Lower lobe of right lung (tissue), 2 donors: ENCODE measurements at regions not wholly inside any gene's neighbourhood (a gene's known extent, or its start where the extent isn't known, plus 50 kb on each side); places are given as distances from the start of the nearest gene placed in this dataset.

Experiments
- ATAC-seq, 2 donors: fragments of 200-7000 bp; cut with Tn5 transposase; one replicate each; pipeline ENCODE4 v1.9.1; 2020 to 2022; ENCODE audit warnings: mild to moderate bottlenecking in 2 of 2, moderate library complexity in 2 of 2
- DNase-seq: peaks from one replicate; pipeline ENCODE4 v3.0.0-alpha.2; 2020
- H3K27ac ChIP-seq: fragments of 200-600 bp; one replicate; pipeline ENCODE4 v1.8.0; 2022
- H3K27me3 ChIP-seq: fragments of 200-600 bp; one replicate; pipeline ENCODE4 v1.8.0; 2022; ENCODE audit warnings: low read depth
- H3K36me3 ChIP-seq: fragments of 200-600 bp; one replicate; pipeline ENCODE4 v1.8.0; 2022; ENCODE audit warnings: mild to moderate bottlenecking
- H3K4me1 ChIP-seq: fragments of 200-600 bp; one replicate; pipeline ENCODE4 v1.8.0; 2022
- H3K4me3 ChIP-seq: fragments of 200-600 bp; one replicate; pipeline ENCODE4 v1.8.0; 2022; ENCODE audit warnings: mild to moderate bottlenecking
- H3K9me3 ChIP-seq: fragments of 200-600 bp; one replicate; pipeline ENCODE4 v1.8.0; 2022
- CTCF ChIP-seq: fragments of 200-600 bp; IDR thresholded peaks from one replicate; pipeline ENCODE4 v1.8.0; 2022; ENCODE audit warnings: antibody characterized with exemption, mild to moderate bottlenecking
- intact Hi-C: fragments of 100-400 bp; cut with DNase I; formaldehyde crosslinking; loops from one replicate; pipeline ENCODE4 v1.11.0; 2022
- donor health status: DM: no; HTN: yes; CAD: no; lungs with severe emphysema.

GRCh38 chr7:94237417-94237816, 157.3 kb upstream of the COL1A2 start:
- no peak overlapping the region for H3K4me3 ChIP-seq
- intact Hi-C loops = no loop called here
- H3K36me3 ChIP-seq = no peaks in the 10 kb centered on the region
- H3K9me3 ChIP-seq = no peaks in the 10 kb centered on the region
- H3K27ac ChIP-seq = no peak overlapping the region
- no peak for DNase-seq
- no peak for ATAC-seq
- peaks cover 9% of the 10 kb centered on the region for H3K4me1 ChIP-seq
- H3K27me3 ChIP-seq = no peaks in the 10 kb centered on the region
- no peak for TF ChIP-seq CTCF

- H3K27ac ChIP-seq = peak overlapping the region; percentile 2
- H3K4me3 ChIP-seq = no peak overlapping the region
- H3K9me3 ChIP-seq = no peaks in the 10 kb centered on the region
- intact Hi-C loops = no loop called here
- peaks cover 9% of the 10 kb centered on the region for H3K4me1 ChIP-seq
- no peaks in the 10 kb centered on the region for H3K36me3 ChIP-seq
- H3K27me3 ChIP-seq = no peaks in the 10 kb centered on the region
- DNase-seq (peak; percentile 66), ATAC-seq (peak; percentile 85 to 94)
- no peak for TF ChIP-seq CTCF
These were observed 154.9 kb upstream of the COL1A2 start for GRCh38 chr7:94239661-94240234.

- H3K27ac ChIP-seq = no peak overlapping the region
- no peak for TF ChIP-seq CTCF
- DNase-seq (no peak), ATAC-seq (no peak)
- H3K27me3 ChIP-seq = no peaks in the 10 kb centered on the region
- intact Hi-C loops = no loop called here
- peaks cover 9% of the 10 kb centered on the region for H3K4me1 ChIP-seq
- no peaks in the 10 kb centered on the region for H3K36me3 ChIP-seq
- no peaks in the 10 kb centered on the region for H3K9me3 ChIP-seq
- H3K4me3 ChIP-seq = no peak overlapping the region
These were observed 153.8 kb upstream of the COL1A2 start for GRCh38 chr7:94240902-94241301.

GRCh38 chr7:94241402-94241925, 153.2 kb upstream of the COL1A2 start:
- no peaks in the 10 kb centered on the region for H3K36me3 ChIP-seq
- DNase-seq (no peak), ATAC-seq (no peak)
- no peak for TF ChIP-seq CTCF
- H3K9me3 ChIP-seq = no peaks in the 10 kb centered on the region
- H3K4me3 ChIP-seq = no peak overlapping the region
- intact Hi-C loops = no loop called here
- H3K27ac ChIP-seq = no peak overlapping the region
- H3K4me1 ChIP-seq = peaks cover 9% of the 10 kb centered on the region
- no peaks in the 10 kb centered on the region for H3K27me3 ChIP-seq

- no peak for ATAC-seq
- Histone ChIP-seq H3K27ac (no peak overlapping the region), H3K4me1 (peaks cover 9% of the 10 kb centered on the region), H3K4me3 (no peak overlapping the region), H3K36me3 (no peaks in the 10 kb centered on the region), H3K9me3 (no peaks in the 10 kb centered on the region), H3K27me3 (no peaks in the 10 kb centered on the region)
- intact Hi-C loops = no loop called here
- TF ChIP-seq CTCF = no peak
- no peak for DNase-seq
These were observed 151.5 kb upstream of the COL1A2 start for GRCh38 chr7:94243066-94243711.
